HG02763 (cell line): ENCODE measurements at regions not wholly inside any gene's neighbourhood (a gene's known extent, or its start where the extent isn't known, plus 50 kb on each side); places are given as distances from the start of the nearest gene placed in this dataset.

Experiments
- ATAC-seq: cut with Tn5 transposase; IDR thresholded peaks from one replicate; pipeline ENCODE4 v1.9.1; 2021; ENCODE audit warnings: mild to moderate bottlenecking, moderate library complexity; ENCODE audit not compliant: unreplicated experiment

- no peak for ATAC-seq
Observed at GRCh38 chr10:3231951-3232730, 59.6 kb upstream of the PITRM1 start.

- ATAC-seq: no peak
Observed at GRCh38 chr10:3229815-3230214, 57.2 kb upstream of the PITRM1 start.

- no peak for ATAC-seq
Observed at GRCh38 chr10:3228629-3228945, 56.0 kb upstream of the PITRM1 start.

GRCh38 chr10:3226960-3227744 lies 54.6 kb upstream of the PITRM1 start:
- no peak for ATAC-seq

- ATAC-seq: no peak
Observed at GRCh38 chr10:3225561-3225960, 53.0 kb upstream of the PITRM1 start.

- no peak for ATAC-seq
Observed at GRCh38 chr10:3224241-3224640, 51.7 kb upstream of the PITRM1 start.

- no peak for ATAC-seq
Observed at GRCh38 chr10:3222626-3223025, 50.0 kb upstream of the PITRM1 start.
